HL-60/S4 (cell line): ENCODE measurements at regions not wholly inside any gene's neighbourhood (a gene's known extent, or its start where the extent isn't known, plus 50 kb on each side); places are given as distances from the start of the nearest gene placed in this dataset.

ENCODE experiments used
- in situ Hi-C: fragments of 300-500 bp; cut with MboI; formaldehyde crosslinking; loops from 2 replicates; pipeline ENCODE4 v1.14.3; 2022; ENCODE audit warnings: low sequenced_read_pairs

GRCh38 chr2:120878970-120879369 is 143.3 kb downstream of the GLI2 start:
- in situ Hi-C loops, result no loop called here

- in situ Hi-C loops, result no loop called here
These were observed 144.0 kb downstream of the GLI2 start for GRCh38 chr2:120879431-120880295.

- in situ Hi-C loops, result no loop called here
These were observed 144.7 kb downstream of the GLI2 start for GRCh38 chr2:120880381-120880780.

GRCh38 chr2:120881981-120882788 is 146.5 kb downstream of the GLI2 start:
- in situ Hi-C loops, result no loop called here

- in situ Hi-C loops, result no loop called here
These were observed 148.2 kb downstream of the GLI2 start for GRCh38 chr2:120883607-120884440.

- in situ Hi-C loops, result no loop called here
These were observed 149.0 kb downstream of the GLI2 start for GRCh38 chr2:120884472-120885290.

- in situ Hi-C loops, result no loop called here
These were observed 149.7 kb downstream of the GLI2 start for GRCh38 chr2:120885321-120885720.

GRCh38 chr2:120885749-120886148 is 150.1 kb downstream of the GLI2 start:
- in situ Hi-C loops, result no loop called here

- in situ Hi-C loops, result no loop called here
These were observed 151.1 kb downstream of the GLI2 start for GRCh38 chr2:120886534-120887319.

GRCh38 chr2:120887320-120887697 is 151.6 kb downstream of the GLI2 start:
- in situ Hi-C loops, result no loop called here

- in situ Hi-C loops, result no loop called here
These were observed 152.1 kb downstream of the GLI2 start for GRCh38 chr2:120887741-120888231.

- in situ Hi-C loops, result no loop called here
These were observed 153.2 kb downstream of the GLI2 start for GRCh38 chr2:120888851-120889250.

- in situ Hi-C loops, result no loop called here
These were observed 154.3 kb downstream of the GLI2 start for GRCh38 chr2:120889936-120890335.

- in situ Hi-C loops, result no loop called here
These were observed 155.1 kb downstream of the GLI2 start for GRCh38 chr2:120890566-120891360.

- in situ Hi-C loops, result no loop called here
These were observed 156.8 kb downstream of the GLI2 start for GRCh38 chr2:120892271-120892966.

GRCh38 chr2:120892967-120893667 is 157.4 kb downstream of the GLI2 start:
- in situ Hi-C loops, result no loop called here

- in situ Hi-C loops, result no loop called here
These were observed 158.3 kb downstream of the GLI2 start for GRCh38 chr2:120893811-120894584.
